ENCODE measurements at regions not wholly inside any gene's neighbourhood (a gene's known extent, or its start where the extent isn't known, plus 50 kb on each side); places are given as distances from the start of the nearest gene placed in this dataset.

DNA sequence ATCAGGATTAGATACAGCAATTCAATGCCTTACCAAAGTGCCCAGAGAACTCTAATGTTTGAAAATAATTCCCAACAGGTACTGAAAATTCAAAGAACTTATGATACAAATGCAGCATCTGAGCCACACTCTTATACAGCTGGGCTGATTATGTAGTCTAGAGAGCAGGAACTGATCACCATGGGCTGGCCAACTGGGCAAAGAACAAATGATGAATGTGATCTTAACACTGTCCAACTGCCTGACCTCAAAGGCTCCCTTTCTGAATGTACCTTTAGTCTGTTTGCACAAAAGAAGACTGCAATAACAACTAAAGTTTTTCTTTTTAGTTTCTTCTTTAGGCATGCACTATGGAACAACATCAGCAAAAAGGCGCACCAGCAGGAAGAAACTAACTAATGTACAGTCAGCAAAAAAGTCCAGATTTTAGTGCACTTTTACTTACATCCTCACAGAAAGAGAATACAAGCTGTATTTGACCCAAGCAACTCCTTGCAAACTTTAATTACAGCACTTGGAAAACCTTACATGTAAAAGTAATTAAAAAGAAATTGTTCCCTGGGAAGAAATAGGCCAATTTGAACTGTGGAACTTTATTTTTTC, 1095.1 kb downstream of the IGSF11 start:
- DNase-seq: no peak
- no peak for TF ChIP-seq GATA1 (IDR thresholded peaks at IDR 0.05; ENCODE audit: low read depth, low read length)
- TF ChIP-seq POLR2A (IDR thresholded peaks at IDR 0.05; ENCODE audit: low read length): no peak

GRCh38 chr3:117941015-117941414, 1093.6 kb downstream of the IGSF11 start:
- no peak for DNase-seq
- TF ChIP-seq GATA1 (IDR thresholded peaks at IDR 0.05; ENCODE audit: low read depth, low read length) (no peak), POLR2A (IDR thresholded peaks at IDR 0.05; ENCODE audit: low read length) (no peak)

GRCh38 chr3:117941756-117942155, 1092.9 kb downstream of the IGSF11 start:
- TF ChIP-seq POLR2A (IDR thresholded peaks at IDR 0.05; ENCODE audit: low read length): no peak
- no peak for TF ChIP-seq GATA1 (IDR thresholded peaks at IDR 0.05; ENCODE audit: low read depth, low read length)
- DNase-seq: no peak

GRCh38 chr3:117954131-117954530, 1080.5 kb downstream of the IGSF11 start:
- TF ChIP-seq GATA1 (IDR thresholded peaks at IDR 0.05; ENCODE audit: low read depth, low read length) (no peak), POLR2A (IDR thresholded peaks at IDR 0.05; ENCODE audit: low read length) (no peak)

GRCh38 chr3:117955196-117955595, 1079.5 kb downstream of the IGSF11 start:
- TF ChIP-seq GATA1 (IDR thresholded peaks at IDR 0.05; ENCODE audit: low read depth, low read length) (no peak), POLR2A (IDR thresholded peaks at IDR 0.05; ENCODE audit: low read length) (no peak)
- DNase-seq: no peak

More at GRCh38 chr3:117954131-117954530, 1080.5 kb downstream of the IGSF11 start:
- no peak for DNase-seq

GRCh38 chr3:117958027-117958426, 1076.6 kb downstream of the IGSF11 start:
- DNase-seq: no peak
- TF ChIP-seq GATA1 (IDR thresholded peaks at IDR 0.05; ENCODE audit: low read depth, low read length): no peak
- TF ChIP-seq POLR2A (IDR thresholded peaks at IDR 0.05; ENCODE audit: low read length): no peak

DNA sequence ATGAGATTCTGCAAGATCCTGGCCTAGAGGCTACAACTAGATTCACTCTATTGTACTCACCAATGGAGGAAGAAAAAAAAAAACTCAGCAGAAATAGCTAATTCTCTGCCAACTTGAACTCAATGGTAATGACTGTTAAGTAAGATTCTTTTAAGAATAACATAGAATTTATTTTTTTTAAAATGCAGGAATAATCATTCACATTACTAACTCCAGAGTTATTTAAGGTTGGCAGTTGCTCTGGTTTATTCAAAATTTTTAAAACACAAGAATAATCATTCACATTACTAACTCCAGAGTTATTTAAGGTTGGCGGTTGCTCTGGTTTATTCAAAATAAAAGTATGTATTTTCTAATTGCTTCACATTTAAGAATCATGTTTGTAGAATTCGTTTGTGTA, 1071.9 kb downstream of the IGSF11 start:
- no peak for DNase-seq
- TF ChIP-seq GATA1 (IDR thresholded peaks at IDR 0.05; ENCODE audit: low read depth, low read length) (no peak), POLR2A (IDR thresholded peaks at IDR 0.05; ENCODE audit: low read length) (no peak)

DNA sequence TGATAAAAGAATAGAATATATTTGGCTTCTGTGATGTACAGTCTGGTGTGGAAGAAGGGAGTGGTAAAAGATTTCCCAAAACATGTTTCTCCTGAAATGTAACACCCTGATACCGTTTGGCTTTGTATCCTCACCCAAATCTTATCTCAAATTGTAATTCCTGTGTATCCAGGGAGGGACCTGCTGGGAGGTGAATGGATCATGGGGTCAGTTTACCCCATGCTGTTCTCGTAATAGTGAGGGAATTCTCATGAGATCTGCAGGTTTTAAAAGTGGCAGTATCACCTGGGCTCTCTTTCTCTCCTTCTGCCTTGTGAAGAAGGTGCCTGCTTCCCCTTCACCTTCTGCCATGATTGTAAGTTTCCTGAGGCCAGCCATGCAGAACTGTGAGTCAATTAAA, 1070.8 kb downstream of the IGSF11 start:
- DNase-seq: no peak
- no peak for TF ChIP-seq POLR2A (IDR thresholded peaks at IDR 0.05; ENCODE audit: low read length)
- no peak for TF ChIP-seq GATA1 (IDR thresholded peaks at IDR 0.05; ENCODE audit: low read depth, low read length)

GRCh38 chr3:117964814-117965213, 1069.8 kb downstream of the IGSF11 start:
- DNase-seq: no peak
- no peak for TF ChIP-seq GATA1 (IDR thresholded peaks at IDR 0.05; ENCODE audit: low read depth, low read length)
- TF ChIP-seq POLR2A (IDR thresholded peaks at IDR 0.05; ENCODE audit: low read length): no peak

DNA sequence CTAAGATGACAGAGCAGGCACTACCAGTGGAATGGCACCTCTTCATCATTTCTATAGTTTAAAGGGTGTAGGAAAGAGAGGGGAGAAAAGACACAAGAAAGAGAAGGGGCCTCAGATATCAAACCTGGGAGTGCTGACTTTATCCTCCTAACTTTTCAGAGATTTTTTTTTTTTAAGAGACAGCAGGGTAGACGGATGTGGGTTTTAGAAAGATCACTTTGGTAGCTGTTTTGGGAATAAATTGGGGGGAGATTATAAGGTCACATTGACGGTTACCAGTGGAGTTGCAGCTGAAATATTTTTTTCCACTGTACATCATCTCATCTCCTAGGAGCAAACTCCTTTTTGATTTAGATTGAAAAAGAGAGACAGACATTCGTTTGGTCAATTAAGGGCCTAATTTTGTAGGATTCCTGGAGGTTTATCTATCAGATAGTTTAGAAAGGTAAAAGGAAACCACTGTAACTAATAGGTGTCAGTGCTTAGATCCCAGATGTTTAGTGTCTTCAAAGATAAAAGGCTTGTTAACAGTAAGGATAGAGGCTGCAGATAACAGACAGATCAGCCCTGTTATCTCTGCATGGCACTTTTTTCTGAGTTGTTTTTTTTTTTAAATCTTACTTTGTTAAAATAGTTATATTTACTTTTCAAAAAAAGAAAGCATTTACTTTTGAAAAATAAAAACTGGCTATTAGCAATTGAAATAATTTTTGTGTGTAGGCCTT, 1057.0 kb downstream of the IGSF11 start:
- DNase-seq: no peak
- TF ChIP-seq POLR2A (IDR thresholded peaks at IDR 0.05; ENCODE audit: low read length) (no peak), GATA1 (IDR thresholded peaks at IDR 0.05; ENCODE audit: low read depth, low read length) (no peak)

DNA sequence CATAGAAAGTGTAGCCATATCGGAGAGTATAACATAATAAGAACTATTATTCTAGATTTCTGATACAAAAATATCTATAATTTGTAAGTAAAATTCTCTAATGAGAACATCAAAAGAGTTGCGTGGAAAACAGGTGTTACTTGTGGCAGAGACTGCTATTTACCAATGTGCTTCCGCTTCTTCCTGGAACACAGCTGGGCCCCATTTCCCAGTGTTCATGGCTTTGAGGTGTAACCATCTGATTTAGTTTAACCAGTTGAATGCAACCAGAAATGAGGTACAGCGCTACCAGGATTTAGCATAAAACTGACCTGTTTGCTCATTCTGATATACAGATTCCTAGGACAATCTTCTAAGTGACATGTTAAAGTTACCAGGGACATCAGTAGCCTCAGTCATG, 1055.2 kb downstream of the IGSF11 start:
- DNase-seq: no peak
- TF ChIP-seq GATA1 (IDR thresholded peaks at IDR 0.05; ENCODE audit: low read depth, low read length): no peak
- no peak for TF ChIP-seq POLR2A (IDR thresholded peaks at IDR 0.05; ENCODE audit: low read length)

DNA sequence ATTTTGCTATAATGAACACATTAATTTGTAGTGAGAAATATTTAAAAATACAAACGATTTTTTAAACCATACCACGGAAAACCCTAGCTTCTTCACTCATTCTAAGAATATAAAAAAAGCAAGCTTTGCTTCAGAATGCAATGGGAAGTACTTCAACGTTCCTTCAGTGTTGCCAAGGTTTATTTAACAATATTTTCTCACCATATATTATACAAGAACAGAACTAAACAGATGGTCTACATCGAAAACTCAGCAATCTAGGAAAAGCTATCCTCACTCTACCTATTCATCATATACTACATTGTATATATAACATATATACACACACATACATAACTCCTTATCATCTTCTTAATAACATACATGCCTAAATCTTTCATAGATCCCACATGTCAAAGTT, 1047.4 kb downstream of the IGSF11 start:
- no peak for DNase-seq
- TF ChIP-seq POLR2A (IDR thresholded peaks at IDR 0.05; ENCODE audit: low read length) (no peak), GATA1 (IDR thresholded peaks at IDR 0.05; ENCODE audit: low read depth, low read length) (no peak)

DNA sequence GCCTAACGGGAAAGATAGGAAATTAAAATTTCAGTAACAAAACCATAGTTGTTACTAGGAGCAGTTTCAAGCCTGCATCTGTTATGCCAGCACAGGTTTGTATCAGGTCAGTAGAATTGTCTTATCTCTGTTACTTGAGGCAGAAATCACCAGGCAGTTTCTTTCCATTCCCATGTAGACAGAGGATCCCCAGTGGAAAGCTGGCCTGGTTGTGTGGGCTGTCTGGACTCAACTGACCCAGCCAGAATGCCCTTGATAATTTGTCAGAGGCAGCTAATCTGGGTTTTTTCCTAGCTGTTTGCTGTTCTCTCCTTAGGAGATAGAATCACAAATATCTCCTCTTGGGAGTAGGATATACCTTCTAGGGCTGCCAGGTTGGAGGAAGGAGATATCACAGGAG, 1044.7 kb downstream of the IGSF11 start:
- no peak for DNase-seq
- TF ChIP-seq GATA1 (IDR thresholded peaks at IDR 0.05; ENCODE audit: low read depth, low read length): no peak
- TF ChIP-seq POLR2A (IDR thresholded peaks at IDR 0.05; ENCODE audit: low read length): no peak

DNA sequence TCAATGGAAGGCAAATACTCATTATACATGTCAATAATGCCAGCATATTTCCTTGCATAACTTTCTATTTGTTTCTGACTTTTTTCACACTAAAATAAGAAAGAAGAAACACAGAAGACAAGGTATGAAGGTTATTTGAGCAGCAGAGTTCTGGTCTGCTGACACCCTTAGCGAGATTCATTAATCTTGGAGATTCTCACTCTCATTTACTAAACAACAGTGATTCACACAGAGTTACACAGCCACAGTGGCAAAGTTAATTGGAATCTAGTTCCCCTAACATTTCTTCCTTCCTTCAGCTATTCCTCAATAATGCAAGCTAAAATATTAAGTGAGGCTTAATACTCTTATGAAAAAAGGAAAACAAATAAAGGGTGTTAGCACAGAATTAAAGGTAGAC, 1044.0 kb downstream of the IGSF11 start:
- no peak for DNase-seq
- TF ChIP-seq POLR2A (IDR thresholded peaks at IDR 0.05; ENCODE audit: low read length) (no peak), GATA1 (IDR thresholded peaks at IDR 0.05; ENCODE audit: low read depth, low read length) (no peak)

- no peak for TF ChIP-seq GATA1 (IDR thresholded peaks at IDR 0.05; ENCODE audit: low read depth, low read length)
- TF ChIP-seq POLR2A (IDR thresholded peaks at IDR 0.05; ENCODE audit: low read length): no peak
- DNase-seq: no peak
Observed at GRCh38 chr3:117995842-117996437, 1038.7 kb downstream of the IGSF11 start.
